Osteoblast (primary cell): ENCODE measurements at regions not wholly inside any gene's neighbourhood (a gene's known extent, or its start where the extent isn't known, plus 50 kb on each side); places are given as distances from the start of the nearest gene placed in this dataset.
"Not testable (repeated sequence)": the region's sequence is repeated elsewhere in the genome, so short reads cannot be mapped to it uniquely, and the experiment has no call there.

Experiments used
- DNase-seq: peaks from one replicate; pipeline ENCODE4 v3.0.0; 2011; ENCODE audit warnings: low spot score, mixed read lengths; ENCODE audit not compliant: insufficient read length; ENCODE audit errors: missing footprints
- H2AFZ ChIP-seq: 2 replicates; pipeline ENCODE4 v1.6.0; 2011; ENCODE audit warnings: mild to moderate bottlenecking, low read length
- H3K27ac ChIP-seq: 2 replicates; pipeline ENCODE4 v1.5.1; 2011; ENCODE audit warnings: mild to moderate bottlenecking, low read depth, low read length, moderate library complexity
- H3K27me3 ChIP-seq: 2 replicates; pipeline ENCODE4 v1.6.0; 2012; ENCODE audit warnings: mild to moderate bottlenecking, control low read depth, inconsistent platforms, low read length, moderate library complexity; ENCODE audit not compliant: insufficient read depth
- H3K36me3 ChIP-seq: 2 replicates; pipeline ENCODE4 v1.5.1; 2011; ENCODE audit warnings: mild to moderate bottlenecking, low read length, control low read depth, moderate library complexity; ENCODE audit not compliant: insufficient read depth
- H3K4me1 ChIP-seq: 2 replicates; pipeline ENCODE4 v1.5.1; 2011; ENCODE audit warnings: mild to moderate bottlenecking, low read length, control low read depth, moderate library complexity; ENCODE audit not compliant: insufficient read depth
- H3K4me2 ChIP-seq: 2 replicates; pipeline ENCODE4 v1.6.0; 2011; ENCODE audit warnings: mild to moderate bottlenecking, low read length; ENCODE audit not compliant: insufficient read depth
- H3K4me3 ChIP-seq: fragments of 200-600 bp; sonication (generic); 3 replicates; pipeline ENCODE4 v1.5.1; 2012; ENCODE audit warnings: mild to moderate bottlenecking, low read length, inconsistent platforms; ENCODE audit not compliant: insufficient read depth
- H3K79me2 ChIP-seq: 2 replicates; pipeline ENCODE4 v1.6.0; 2012; ENCODE audit warnings: mild to moderate bottlenecking, low read length, control low read depth, inconsistent platforms; ENCODE audit not compliant: insufficient read depth
- H3K9me3 ChIP-seq: 2 replicates; pipeline ENCODE4 v1.5.1; 2011; ENCODE audit warnings: low read depth, low read length, control low read depth
- H4K20me1 ChIP-seq: 2 replicates; pipeline ENCODE4 v1.6.0; 2012; ENCODE audit warnings: mild to moderate bottlenecking, low read length, control low read depth; ENCODE audit not compliant: insufficient read depth
- TF ChIP-seq, protein P1 (sequence below): IDR thresholded peaks from 2 replicates; pipeline ENCODE4 v1.5.1; 2011; ENCODE audit warnings: mild to moderate bottlenecking, low read depth, low read length, moderate library complexity; ENCODE audit errors: extremely low read depth

DNA sequence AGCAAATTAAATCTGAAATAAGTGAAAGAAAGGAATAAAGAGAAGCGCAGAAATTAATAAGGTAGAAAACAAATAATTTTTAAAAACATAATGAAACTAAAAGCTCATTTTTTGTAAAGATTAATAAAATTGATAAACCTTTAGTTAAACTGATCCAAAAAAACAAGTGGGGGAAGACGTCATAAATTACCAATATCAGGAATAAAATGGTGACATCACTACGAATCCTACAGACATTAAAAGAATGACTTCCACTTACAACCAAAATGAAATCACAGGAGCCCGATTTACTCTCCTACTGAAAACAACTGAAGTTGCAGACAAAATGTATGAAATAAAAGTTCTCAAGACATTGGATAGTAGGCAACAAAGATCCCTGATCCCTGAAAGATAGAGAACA lies 68.1 kb upstream of the IFFO2 start:
- H4K20me1 ChIP-seq: no peaks in the 10 kb centered on the region
- TF ChIP-seq, protein P1, sequence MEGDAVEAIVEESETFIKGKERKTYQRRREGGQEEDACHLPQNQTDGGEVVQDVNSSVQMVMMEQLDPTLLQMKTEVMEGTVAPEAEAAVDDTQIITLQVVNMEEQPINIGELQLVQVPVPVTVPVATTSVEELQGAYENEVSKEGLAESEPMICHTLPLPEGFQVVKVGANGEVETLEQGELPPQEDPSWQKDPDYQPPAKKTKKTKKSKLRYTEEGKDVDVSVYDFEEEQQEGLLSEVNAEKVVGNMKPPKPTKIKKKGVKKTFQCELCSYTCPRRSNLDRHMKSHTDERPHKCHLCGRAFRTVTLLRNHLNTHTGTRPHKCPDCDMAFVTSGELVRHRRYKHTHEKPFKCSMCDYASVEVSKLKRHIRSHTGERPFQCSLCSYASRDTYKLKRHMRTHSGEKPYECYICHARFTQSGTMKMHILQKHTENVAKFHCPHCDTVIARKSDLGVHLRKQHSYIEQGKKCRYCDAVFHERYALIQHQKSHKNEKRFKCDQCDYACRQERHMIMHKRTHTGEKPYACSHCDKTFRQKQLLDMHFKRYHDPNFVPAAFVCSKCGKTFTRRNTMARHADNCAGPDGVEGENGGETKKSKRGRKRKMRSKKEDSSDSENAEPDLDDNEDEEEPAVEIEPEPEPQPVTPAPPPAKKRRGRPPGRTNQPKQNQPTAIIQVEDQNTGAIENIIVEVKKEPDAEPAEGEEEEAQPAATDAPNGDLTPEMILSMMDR: no peak

DNA sequence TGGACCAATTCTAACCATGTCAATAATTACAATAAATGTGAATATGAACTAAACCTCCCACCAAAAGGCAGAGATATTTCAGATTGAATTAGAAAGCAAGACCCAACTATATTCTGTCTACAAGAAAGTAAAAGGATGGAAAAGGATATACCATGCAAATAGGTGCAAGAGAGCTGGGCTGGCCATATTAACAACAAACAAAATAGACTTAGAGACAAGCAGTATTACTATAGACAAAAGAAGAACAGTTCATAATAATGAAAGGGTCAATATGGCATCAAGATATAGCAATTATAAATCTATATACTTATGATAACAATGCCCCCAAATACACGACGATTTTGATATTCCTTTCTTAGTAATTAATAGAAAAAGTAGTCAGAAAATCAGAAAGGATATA lies 67.3 kb upstream of the IFFO2 start:
- no peaks in the 10 kb centered on the region for H4K20me1 ChIP-seq
- H3K36me3 ChIP-seq: no peaks in the 10 kb centered on the region
- no peaks in the 10 kb centered on the region for H3K4me1 ChIP-seq
- no peak overlapping the region for H2AFZ ChIP-seq
- TF ChIP-seq, protein P1: no peak
- H3K79me2 ChIP-seq: no peaks in the 10 kb centered on the region
- H3K27ac ChIP-seq: no peak overlapping the region
- no peaks in the 10 kb centered on the region for H3K9me3 ChIP-seq
- no peak for DNase-seq
- H3K27me3 ChIP-seq: no peaks in the 10 kb centered on the region
- no peak overlapping the region for H3K4me2 ChIP-seq
- H3K4me3 ChIP-seq: no peak overlapping the region

More for the DNA sequence above, 68.1 kb upstream of the IFFO2 start:
- Histone ChIP-seq H2AFZ (no peak overlapping the region), H3K27me3 (no peaks in the 10 kb centered on the region), H3K36me3 (no peaks in the 10 kb centered on the region), H3K4me2 (no peak overlapping the region), H3K27ac (no peak overlapping the region), H3K79me2 (no peaks in the 10 kb centered on the region), H3K9me3 (no peaks in the 10 kb centered on the region), H3K4me1 (no peaks in the 10 kb centered on the region), H3K4me3 (no peak overlapping the region)
- DNase-seq: no peak

DNA sequence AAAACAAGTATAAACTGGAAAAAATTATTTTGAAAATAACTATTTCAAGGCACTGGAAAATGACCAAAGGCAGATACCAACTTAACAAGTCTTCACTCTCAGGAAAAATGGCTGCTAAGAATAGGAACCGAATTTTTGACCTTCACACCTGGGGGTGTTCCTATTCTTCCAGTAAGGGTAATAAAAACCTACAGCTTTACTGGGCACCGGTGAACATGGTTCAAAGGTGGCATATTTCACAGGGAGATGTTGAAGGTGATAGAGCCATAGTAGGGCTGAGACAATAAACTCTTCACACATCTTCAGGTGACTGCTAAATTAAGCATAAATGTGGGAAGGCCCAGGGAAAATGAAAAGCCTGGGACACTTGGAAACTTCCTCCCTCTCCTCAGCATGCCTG lies 65.4 kb upstream of the IFFO2 start:
- Histone ChIP-seq H3K27me3 (no peaks in the 10 kb centered on the region), H3K4me2 (no peak overlapping the region), H3K36me3 (no peaks in the 10 kb centered on the region), H3K27ac (no peak overlapping the region), H3K9me3 (no peaks in the 10 kb centered on the region), H4K20me1 (no peaks in the 10 kb centered on the region), H3K4me3 (no peak overlapping the region), H3K79me2 (no peaks in the 10 kb centered on the region), H3K4me1 (no peaks in the 10 kb centered on the region), H2AFZ (no peak overlapping the region)
- no peak for DNase-seq
- TF ChIP-seq, protein P1: no peak

DNA sequence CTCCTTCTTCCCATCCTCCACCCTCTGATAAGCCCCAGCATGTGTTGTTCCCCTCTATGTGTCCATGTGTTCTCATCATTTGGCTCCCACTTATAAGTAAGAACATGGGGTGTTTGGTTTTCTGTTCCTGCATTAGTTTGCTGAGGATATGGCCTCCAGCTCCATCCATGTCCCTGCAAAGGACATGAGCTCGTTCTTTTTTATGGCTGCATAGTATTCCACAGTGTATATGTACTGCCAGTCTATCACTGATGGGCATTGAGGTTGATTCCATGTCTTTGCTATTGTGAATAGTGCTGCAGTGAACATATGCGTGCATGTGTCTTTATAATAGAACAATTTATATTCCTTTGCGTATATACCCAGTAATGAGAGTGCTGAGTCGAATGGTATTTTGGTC lies 62.8 kb upstream of the IFFO2 start:
- H3K79me2 ChIP-seq, H3K36me3 ChIP-seq, H3K27ac ChIP-seq, DNase-seq, H3K4me1 ChIP-seq, H3K4me2 ChIP-seq, H4K20me1 ChIP-seq, H3K27me3 ChIP-seq, H2AFZ ChIP-seq, H3K4me3 ChIP-seq, H3K9me3 ChIP-seq: not testable (repeated sequence)

DNA sequence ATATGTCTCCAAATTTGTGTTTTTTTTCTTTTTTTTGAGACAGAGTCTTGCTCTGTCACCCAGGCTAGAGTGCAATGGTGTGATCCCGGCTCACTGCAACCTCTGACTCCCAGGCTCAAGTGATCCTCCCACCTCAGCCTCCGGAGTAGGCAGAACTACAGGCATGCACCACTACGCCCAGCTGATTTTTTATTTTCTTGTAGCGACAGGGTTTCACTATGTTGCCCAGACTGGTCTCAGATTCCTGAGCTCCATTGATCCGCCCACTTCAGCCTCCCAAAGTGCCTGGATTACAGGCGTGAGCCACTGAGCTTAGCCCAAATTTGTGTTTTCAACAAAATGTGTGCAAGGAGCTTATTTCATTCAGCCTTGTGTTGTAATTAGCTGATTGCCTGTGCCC lies 59.0 kb upstream of the IFFO2 start:
- H3K4me2 ChIP-seq: no peak overlapping the region
- no peaks in the 10 kb centered on the region for H3K36me3 ChIP-seq
- H4K20me1 ChIP-seq: no peaks in the 10 kb centered on the region
- no peak overlapping the region for H3K27ac ChIP-seq
- no peaks in the 10 kb centered on the region for H3K9me3 ChIP-seq
- H2AFZ ChIP-seq: no peak overlapping the region
- H3K4me1 ChIP-seq: peaks cover 19% of the 10 kb centered on the region
- H3K79me2 ChIP-seq: no peaks in the 10 kb centered on the region
- H3K27me3 ChIP-seq: no peaks in the 10 kb centered on the region
- TF ChIP-seq, protein P1: no peak
- DNase-seq: no peak
- no peak overlapping the region for H3K4me3 ChIP-seq
